ENCODE measurements at regions not wholly inside any gene's neighbourhood (a gene's known extent, or its start where the extent isn't known, plus 50 kb on each side); places are given as distances from the start of the nearest gene placed in this dataset.

- DNase-seq (ENCODE audit: low spot score): no peak
- intact Hi-C loops (cut with micrococcal nuclease): no loop called here
- Mint-ChIP-seq H3K36me3 (ENCODE audit: low read depth) (no peaks in the 10 kb centered on the region), H3K4me3 (no peak overlapping the region), H3K27me3 (ENCODE audit: insufficient read depth) (no peaks in the 10 kb centered on the region), H3K4me1 (ENCODE audit: low read depth) (no peaks in the 10 kb centered on the region), H3K27ac (no peak overlapping the region), H3K9me3 (peaks cover 22% of the 10 kb centered on the region)
These were observed 672.4 kb downstream of the CDH11 start for GRCh38 chr16:64449506-64449905.

- H3K36me3 Mint-ChIP-seq (ENCODE audit: low read depth): no peaks in the 10 kb centered on the region
- peaks cover 25% of the 10 kb centered on the region for H3K9me3 Mint-ChIP-seq
- no peak overlapping the region for H3K4me3 Mint-ChIP-seq
- intact Hi-C loops (cut with micrococcal nuclease): no loop called here
- no peaks in the 10 kb centered on the region for H3K4me1 Mint-ChIP-seq (ENCODE audit: low read depth)
- DNase-seq (ENCODE audit: low spot score): no peak
- H3K27me3 Mint-ChIP-seq (ENCODE audit: insufficient read depth): no peaks in the 10 kb centered on the region
- no peak overlapping the region for H3K27ac Mint-ChIP-seq
These were observed 676.2 kb downstream of the CDH11 start for GRCh38 chr16:64445649-64446048.

GRCh38 chr16:64445245-64445644, 676.6 kb downstream of the CDH11 start:
- Mint-ChIP-seq H3K36me3 (ENCODE audit: low read depth) (no peaks in the 10 kb centered on the region), H3K4me1 (ENCODE audit: low read depth) (no peaks in the 10 kb centered on the region), H3K4me3 (no peak overlapping the region), H3K9me3 (peaks cover 26% of the 10 kb centered on the region), H3K27ac (no peak overlapping the region), H3K27me3 (ENCODE audit: insufficient read depth) (no peaks in the 10 kb centered on the region)
- intact Hi-C loops (cut with micrococcal nuclease): no loop called here
- DNase-seq (ENCODE audit: low spot score): no peak

GRCh38 chr16:64440421-64440831, 681.4 kb downstream of the CDH11 start:
- no peaks in the 10 kb centered on the region for H3K27me3 Mint-ChIP-seq (ENCODE audit: insufficient read depth)
- intact Hi-C loops (cut with micrococcal nuclease): no loop called here
- H3K27ac Mint-ChIP-seq: no peak overlapping the region
- H3K4me3 Mint-ChIP-seq: no peak overlapping the region
- no peaks in the 10 kb centered on the region for H3K4me1 Mint-ChIP-seq (ENCODE audit: low read depth)
- no peak for DNase-seq (ENCODE audit: low spot score)
- peaks cover 18% of the 10 kb centered on the region for H3K9me3 Mint-ChIP-seq
- no peaks in the 10 kb centered on the region for H3K36me3 Mint-ChIP-seq (ENCODE audit: low read depth)

- no peak overlapping the region for H3K27ac Mint-ChIP-seq
- H3K36me3 Mint-ChIP-seq (ENCODE audit: low read depth): no peaks in the 10 kb centered on the region
- intact Hi-C loops (cut with micrococcal nuclease): no loop called here
- H3K27me3 Mint-ChIP-seq (ENCODE audit: insufficient read depth): no peaks in the 10 kb centered on the region
- H3K9me3 Mint-ChIP-seq: peaks cover 18% of the 10 kb centered on the region
- H3K4me1 Mint-ChIP-seq (ENCODE audit: low read depth): no peaks in the 10 kb centered on the region
- H3K4me3 Mint-ChIP-seq: no peak overlapping the region
- DNase-seq (ENCODE audit: low spot score): no peak
These were observed 681.9 kb downstream of the CDH11 start for GRCh38 chr16:64440005-64440404.

GRCh38 chr16:64437706-64438324, 684.0 kb downstream of the CDH11 start:
- no peak overlapping the region for H3K4me3 Mint-ChIP-seq
- H3K9me3 Mint-ChIP-seq: peaks cover 27% of the 10 kb centered on the region
- no peak overlapping the region for H3K27ac Mint-ChIP-seq
- no peak for DNase-seq (ENCODE audit: low spot score)
- H3K36me3 Mint-ChIP-seq (ENCODE audit: low read depth): no peaks in the 10 kb centered on the region
- no peaks in the 10 kb centered on the region for H3K27me3 Mint-ChIP-seq (ENCODE audit: insufficient read depth)
- no peaks in the 10 kb centered on the region for H3K4me1 Mint-ChIP-seq (ENCODE audit: low read depth)
- intact Hi-C loops (cut with micrococcal nuclease): no loop called here

GRCh38 chr16:64434526-64435069, 687.3 kb downstream of the CDH11 start:
- H3K4me3 Mint-ChIP-seq: no peak overlapping the region
- no peak overlapping the region for H3K27ac Mint-ChIP-seq
- no peaks in the 10 kb centered on the region for H3K36me3 Mint-ChIP-seq (ENCODE audit: low read depth)
- H3K4me1 Mint-ChIP-seq (ENCODE audit: low read depth): no peaks in the 10 kb centered on the region
- DNase-seq (ENCODE audit: low spot score): no peak
- intact Hi-C loops (cut with micrococcal nuclease): no loop called here
- H3K27me3 Mint-ChIP-seq (ENCODE audit: insufficient read depth): no peaks in the 10 kb centered on the region
- H3K9me3 Mint-ChIP-seq: peaks cover 32% of the 10 kb centered on the region

- no peak for DNase-seq (ENCODE audit: low spot score)
- intact Hi-C loops (cut with micrococcal nuclease): no loop called here
- Mint-ChIP-seq H3K4me3 (no peak overlapping the region), H3K4me1 (ENCODE audit: low read depth) (no peaks in the 10 kb centered on the region), H3K9me3 (peaks cover 33% of the 10 kb centered on the region), H3K36me3 (ENCODE audit: low read depth) (no peaks in the 10 kb centered on the region), H3K27me3 (ENCODE audit: insufficient read depth) (no peaks in the 10 kb centered on the region), H3K27ac (no peak overlapping the region)
These were observed 693.3 kb downstream of the CDH11 start for GRCh38 chr16:64428463-64429113.

GRCh38 chr16:64426131-64426666, 695.7 kb downstream of the CDH11 start:
- no peak overlapping the region for H3K4me3 Mint-ChIP-seq
- intact Hi-C loops (cut with micrococcal nuclease): no loop called here
- H3K27me3 Mint-ChIP-seq (ENCODE audit: insufficient read depth): no peaks in the 10 kb centered on the region
- H3K4me1 Mint-ChIP-seq (ENCODE audit: low read depth): no peaks in the 10 kb centered on the region
- H3K27ac Mint-ChIP-seq: no peak overlapping the region
- H3K9me3 Mint-ChIP-seq: peaks cover 22% of the 10 kb centered on the region
- no peak for DNase-seq (ENCODE audit: low spot score)
- no peaks in the 10 kb centered on the region for H3K36me3 Mint-ChIP-seq (ENCODE audit: low read depth)

GRCh38 chr16:64425381-64425780, 696.5 kb downstream of the CDH11 start:
- Mint-ChIP-seq H3K4me3 (no peak overlapping the region), H3K27ac (no peak overlapping the region), H3K4me1 (ENCODE audit: low read depth) (no peaks in the 10 kb centered on the region), H3K36me3 (ENCODE audit: low read depth) (no peaks in the 10 kb centered on the region), H3K27me3 (ENCODE audit: insufficient read depth) (no peaks in the 10 kb centered on the region), H3K9me3 (peaks cover 23% of the 10 kb centered on the region)
- no peak for DNase-seq (ENCODE audit: low spot score)
- intact Hi-C loops (cut with micrococcal nuclease): no loop called here

- Mint-ChIP-seq H3K4me3 (no peak overlapping the region), H3K27me3 (ENCODE audit: insufficient read depth) (no peaks in the 10 kb centered on the region), H3K36me3 (ENCODE audit: low read depth) (no peaks in the 10 kb centered on the region), H3K9me3 (peaks cover 33% of the 10 kb centered on the region), H3K4me1 (ENCODE audit: low read depth) (no peaks in the 10 kb centered on the region), H3K27ac (no peak overlapping the region)
- intact Hi-C loops (cut with micrococcal nuclease): no loop called here
- no peak for DNase-seq (ENCODE audit: low spot score)
These were observed 699.6 kb downstream of the CDH11 start for GRCh38 chr16:64422259-64422658.

- intact Hi-C loops (cut with micrococcal nuclease): no loop called here
- Mint-ChIP-seq H3K27me3 (ENCODE audit: insufficient read depth) (no peaks in the 10 kb centered on the region), H3K4me1 (ENCODE audit: low read depth) (no peaks in the 10 kb centered on the region), H3K36me3 (ENCODE audit: low read depth) (no peaks in the 10 kb centered on the region), H3K27ac (no peak overlapping the region), H3K9me3 (peaks cover 35% of the 10 kb centered on the region), H3K4me3 (no peak overlapping the region)
- DNase-seq (ENCODE audit: low spot score): no peak
These were observed 700.3 kb downstream of the CDH11 start for GRCh38 chr16:64421515-64421914.

GRCh38 chr16:64419832-64420231, 702.0 kb downstream of the CDH11 start:
- no peaks in the 10 kb centered on the region for H3K36me3 Mint-ChIP-seq (ENCODE audit: low read depth)
- H3K4me1 Mint-ChIP-seq (ENCODE audit: low read depth): no peaks in the 10 kb centered on the region
- no peak for DNase-seq (ENCODE audit: low spot score)
- H3K4me3 Mint-ChIP-seq: no peak overlapping the region
- intact Hi-C loops (cut with micrococcal nuclease): no loop called here
- H3K27ac Mint-ChIP-seq: no peak overlapping the region
- no peaks in the 10 kb centered on the region for H3K27me3 Mint-ChIP-seq (ENCODE audit: insufficient read depth)
- peaks cover 38% of the 10 kb centered on the region for H3K9me3 Mint-ChIP-seq
